HL-60 (cell line): ENCODE measurements at regions not wholly inside any gene's neighbourhood (a gene's known extent, or its start where the extent isn't known, plus 50 kb on each side); places are given as distances from the start of the nearest gene placed in this dataset.

Experiments
- DNase-seq, 2 experiments: peaks; one replicate each; pipeline ENCODE4 v3.0.0-alpha.2; 2010 to 2020; ENCODE audit warnings: low read depth in 1 of 2, low spot score in 1 of 2
- H3K27ac ChIP-seq: fragments of 250-450 bp; sonication (Bioruptor Pico); replicated peaks from 2 replicates; pipeline ENCODE4 v1.5.1; 2020; ENCODE audit warnings: mild to moderate bottlenecking, moderate library complexity
- H3K27me3 ChIP-seq: fragments of 250-450 bp; sonication (Bioruptor Pico); 2 replicates; pipeline ENCODE4 v1.5.1; 2021; ENCODE audit warnings: mild to moderate bottlenecking, moderate library complexity; ENCODE audit not compliant: insufficient read depth, poor library complexity, severe bottlenecking
- H3K4me3 ChIP-seq: replicated peaks from 2 replicates; pipeline ENCODE4 v1.5.1; 2011; ENCODE audit warnings: mild to moderate bottlenecking, control low read depth, low read length; ENCODE audit not compliant: insufficient read depth
- CTCF ChIP-seq: IDR thresholded peaks from one replicate; pipeline ENCODE4 v1.5.1; 2011; ENCODE audit warnings: low read length, control low read depth, inconsistent platforms; ENCODE audit not compliant: insufficient read depth
- GABPA ChIP-seq: IDR thresholded peaks from 2 replicates; pipeline ENCODE4 v1.6.1; 2012; ENCODE audit warnings: low read depth
- POLR2AphosphoS5 ChIP-seq: IDR thresholded peaks from 2 replicates; pipeline ENCODE4 v1.6.1; 2012; ENCODE audit warnings: low read depth
- REST ChIP-seq: IDR thresholded peaks from 2 replicates; pipeline ENCODE4 v1.6.1; 2012; ENCODE audit warnings: low read depth; ENCODE audit not compliant: insufficient replicate concordance
- SPI1 ChIP-seq: IDR thresholded peaks from 2 replicates; pipeline ENCODE4 v1.6.1; 2012; ENCODE audit warnings: low read depth, mild to moderate bottlenecking, borderline replicate concordance

DNA sequence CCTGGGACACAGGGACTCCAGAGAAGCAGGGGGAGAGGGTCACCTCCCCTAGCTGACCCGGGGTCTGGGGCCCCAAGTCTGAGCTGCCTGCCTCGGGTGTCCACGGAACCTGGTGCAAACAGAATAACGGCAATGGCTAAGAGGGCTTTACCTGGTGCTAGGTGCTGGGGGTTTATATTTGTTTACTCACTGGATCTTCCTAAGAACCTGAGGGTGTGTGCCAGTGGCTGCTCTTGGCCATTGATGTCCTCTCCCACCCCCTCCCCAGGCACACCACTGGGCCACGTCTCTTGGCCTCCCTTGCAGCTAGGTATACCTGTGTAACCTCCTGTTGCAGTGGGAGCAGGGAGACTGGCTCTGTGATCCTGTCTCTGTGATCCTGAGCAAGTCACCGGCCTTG, 157.9 kb upstream of the MLN start:
- no peak overlapping the region for H3K4me3 ChIP-seq
- no peak for TF ChIP-seq CTCF
- no peak for TF ChIP-seq GABPA
- no peak for TF ChIP-seq POLR2AphosphoS5
- H3K27me3 ChIP-seq, result no peaks in the 10 kb centered on the region
- no peak for DNase-seq
- H3K27ac ChIP-seq, result no peak overlapping the region

DNA sequence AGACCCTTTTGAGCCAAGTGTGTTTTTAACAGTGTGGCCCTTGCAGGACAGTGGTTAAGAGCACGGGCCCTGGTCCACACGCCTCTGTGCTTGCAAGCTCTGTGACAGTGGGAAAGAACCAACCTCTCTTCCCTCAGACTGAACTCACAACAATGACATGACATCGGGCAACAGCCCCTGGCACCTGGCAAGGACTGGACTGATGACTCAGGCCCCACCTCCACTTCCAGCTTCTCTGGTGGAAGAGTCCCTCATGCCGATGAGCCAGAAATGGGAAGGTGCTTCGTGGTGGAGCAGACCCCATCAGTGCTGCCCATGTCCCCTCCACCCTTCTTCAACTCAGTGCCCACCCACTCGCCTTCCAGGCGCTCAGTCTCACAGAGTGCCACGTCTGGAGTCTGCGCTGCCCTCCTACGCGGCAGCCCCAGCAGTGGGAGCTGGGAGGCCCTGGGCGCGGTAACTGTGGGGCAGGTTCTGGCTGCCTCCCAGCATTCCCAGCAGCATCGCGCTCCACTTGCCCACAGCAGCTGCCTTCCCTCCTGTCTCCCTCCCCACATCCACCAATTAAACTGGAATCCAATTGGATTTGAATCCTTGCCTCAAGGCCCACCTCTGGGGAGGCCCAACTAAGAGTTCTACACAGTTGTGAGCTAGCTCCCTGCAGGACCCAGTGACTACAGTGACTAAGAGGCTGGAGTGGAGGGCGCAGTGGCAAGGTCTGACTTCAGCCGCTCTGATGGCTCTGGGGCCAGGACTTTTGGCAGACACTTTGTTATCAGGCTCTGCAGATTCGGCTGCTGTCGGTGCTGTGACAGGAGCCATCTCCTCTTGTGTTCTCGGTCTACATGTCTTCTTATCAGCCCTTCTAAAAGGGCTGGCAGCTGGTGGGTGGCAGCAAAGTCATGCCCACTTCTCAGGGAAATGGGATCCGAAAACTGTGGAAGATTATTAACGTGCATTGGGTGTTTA, 156.8 kb upstream of the MLN start:
- no peak for TF ChIP-seq POLR2AphosphoS5
- no peak for TF ChIP-seq CTCF
- TF ChIP-seq SPI1, result no peak
- TF ChIP-seq REST, result no peak
- TF ChIP-seq GABPA, result no peak
- H3K27me3 ChIP-seq, result no peaks in the 10 kb centered on the region
- H3K4me3 ChIP-seq, result no peak overlapping the region
- H3K27ac ChIP-seq, result no peak overlapping the region
- DNase-seq, result no peak

DNA sequence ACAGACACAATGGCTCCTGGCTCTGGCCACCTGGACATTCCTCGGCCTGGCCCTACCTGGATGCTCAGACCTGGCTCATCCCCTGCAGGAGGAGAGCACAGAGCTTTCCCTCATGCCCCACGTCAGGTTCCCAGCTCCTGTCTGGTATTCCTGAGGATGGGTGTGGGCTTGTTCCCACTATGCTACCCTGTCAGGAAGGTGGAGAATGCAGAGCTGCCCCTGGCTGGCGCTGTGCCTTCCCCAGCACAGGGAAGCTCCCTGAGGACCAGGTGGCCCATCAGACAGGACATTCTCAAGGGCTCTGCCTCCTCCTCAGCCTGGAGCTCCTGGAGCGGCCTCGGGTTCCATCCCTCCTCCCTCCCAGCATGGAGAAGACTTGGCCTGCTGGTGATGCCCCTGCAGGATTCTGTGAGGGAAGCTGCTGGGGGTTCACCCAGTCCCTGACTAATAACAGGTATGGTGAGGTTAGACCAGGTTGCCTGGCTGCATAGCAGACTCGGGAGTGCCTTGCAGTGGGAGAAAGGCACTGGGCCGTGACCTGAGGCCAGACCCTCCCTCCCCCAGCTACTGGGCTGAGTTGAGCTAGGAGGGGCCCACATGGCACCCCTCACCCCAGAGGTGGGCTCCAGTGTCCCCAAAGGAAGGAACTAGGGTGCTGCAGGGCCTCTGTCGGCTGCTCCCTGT, 156.0 kb upstream of the MLN start:
- H3K4me3 ChIP-seq, result no peak overlapping the region
- TF ChIP-seq SPI1 (no peak), CTCF (no peak), REST (no peak), POLR2AphosphoS5 (no peak), GABPA (no peak)
- H3K27me3 ChIP-seq, result no peaks in the 10 kb centered on the region
- no peak overlapping the region for H3K27ac ChIP-seq
- DNase-seq, result no peak
